Right lobe of liver (tissue), 4 donors: ENCODE measurements at regions not wholly inside any gene's neighbourhood (a gene's known extent, or its start where the extent isn't known, plus 50 kb on each side); places are given as distances from the start of the nearest gene placed in this dataset.

Experiments used
- CTCF ChIP-seq, 4 donors: fragments of 200-600 bp in 3 of 4; fragments of 450-650 bp in 1 of 4; IDR thresholded peaks; one replicate each; pipeline versions ENCODE4 v1.5.1 to v1.8.0; 2016 to 2022; ENCODE audit warnings: antibody characterized with exemption in 4 of 4, mild to moderate bottlenecking in 2 of 4
- POLR2A ChIP-seq: fragments of 450-650 bp; IDR thresholded peaks from one replicate; pipeline ENCODE4 v1.6.1; 2017; ENCODE audit warnings: antibody characterized with exemption, mild to moderate bottlenecking
- donor health status: DM: no; HTN: no; CAD: no.
- donor health status: DM: no; HTN: no; CAD: no.
- donor health status: DM: no; HTN: yes; CAD: no.

- TF ChIP-seq POLR2A (no peak), CTCF (IDR thresholded peaks at IDR 0.05) (no peak)
Observed at GRCh38 chr14:98725676-98726075, 546.3 kb downstream of the BCL11B start.
